GM12872 (cell line): ENCODE measurements at regions not wholly inside any gene's neighbourhood (a gene's known extent, or its start where the extent isn't known, plus 50 kb on each side); places are given as distances from the start of the nearest gene placed in this dataset.

ENCODE experiments used
- TF ChIP-seq, protein P1 (sequence below): IDR thresholded peaks from 3 replicates; pipeline ENCODE4 v1.5.1; 2011; ENCODE audit warnings: low read depth, mild to moderate bottlenecking, low read length, moderate library complexity; ENCODE audit not compliant: insufficient read depth

DNA sequence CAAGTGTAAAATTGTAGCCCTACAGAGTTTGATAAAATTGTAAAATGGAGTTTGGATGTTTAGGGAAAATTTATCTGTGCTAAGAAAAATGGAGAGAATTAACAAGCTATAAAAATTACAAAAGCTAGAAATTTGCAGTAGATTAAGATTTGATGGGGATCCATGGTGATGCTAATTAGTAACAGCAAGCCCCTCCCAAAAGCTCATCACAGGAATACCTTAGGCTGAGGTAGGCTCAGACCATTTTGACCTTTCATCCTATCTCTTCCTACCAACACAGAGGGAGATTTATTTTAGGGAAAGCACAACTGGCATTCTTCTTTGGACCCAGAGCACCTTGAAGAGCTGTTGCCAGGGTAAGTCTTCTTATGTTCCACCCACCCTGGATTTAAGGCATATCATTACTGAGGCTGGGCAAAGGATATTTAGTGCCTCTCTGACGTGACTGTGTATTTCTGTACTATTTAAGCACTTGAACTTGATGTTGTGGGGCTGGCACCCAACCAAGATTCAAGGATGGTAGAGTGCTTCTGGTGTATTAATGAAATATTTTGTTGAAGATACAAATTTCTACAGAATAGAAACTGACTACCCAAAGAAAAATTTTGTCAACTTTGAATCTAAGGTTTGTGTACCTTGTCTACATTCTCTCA is 70.8 kb upstream of the SLC39A10 start:
- TF ChIP-seq, protein P1, sequence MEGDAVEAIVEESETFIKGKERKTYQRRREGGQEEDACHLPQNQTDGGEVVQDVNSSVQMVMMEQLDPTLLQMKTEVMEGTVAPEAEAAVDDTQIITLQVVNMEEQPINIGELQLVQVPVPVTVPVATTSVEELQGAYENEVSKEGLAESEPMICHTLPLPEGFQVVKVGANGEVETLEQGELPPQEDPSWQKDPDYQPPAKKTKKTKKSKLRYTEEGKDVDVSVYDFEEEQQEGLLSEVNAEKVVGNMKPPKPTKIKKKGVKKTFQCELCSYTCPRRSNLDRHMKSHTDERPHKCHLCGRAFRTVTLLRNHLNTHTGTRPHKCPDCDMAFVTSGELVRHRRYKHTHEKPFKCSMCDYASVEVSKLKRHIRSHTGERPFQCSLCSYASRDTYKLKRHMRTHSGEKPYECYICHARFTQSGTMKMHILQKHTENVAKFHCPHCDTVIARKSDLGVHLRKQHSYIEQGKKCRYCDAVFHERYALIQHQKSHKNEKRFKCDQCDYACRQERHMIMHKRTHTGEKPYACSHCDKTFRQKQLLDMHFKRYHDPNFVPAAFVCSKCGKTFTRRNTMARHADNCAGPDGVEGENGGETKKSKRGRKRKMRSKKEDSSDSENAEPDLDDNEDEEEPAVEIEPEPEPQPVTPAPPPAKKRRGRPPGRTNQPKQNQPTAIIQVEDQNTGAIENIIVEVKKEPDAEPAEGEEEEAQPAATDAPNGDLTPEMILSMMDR: no peak

DNA sequence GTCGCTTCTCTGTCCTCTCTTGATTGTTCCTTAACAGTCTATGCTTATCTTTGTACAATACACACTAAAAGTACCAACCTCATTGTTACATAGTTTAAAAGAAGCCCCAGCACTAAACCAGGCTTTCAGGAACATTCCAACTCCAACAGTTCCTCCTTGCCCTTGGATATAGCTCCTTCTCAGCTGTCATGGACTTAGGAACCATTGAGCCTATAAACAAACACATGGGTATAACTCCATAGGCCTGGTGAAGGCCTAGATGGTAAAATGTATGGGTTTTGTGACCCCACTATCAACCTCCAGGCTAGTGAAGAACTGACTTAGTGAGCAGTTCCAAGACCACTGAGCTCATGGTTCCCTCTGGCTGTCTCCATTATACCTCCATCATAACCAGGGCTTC is 74.8 kb upstream of the SLC39A10 start:
- TF ChIP-seq, protein P1: no peak

DNA sequence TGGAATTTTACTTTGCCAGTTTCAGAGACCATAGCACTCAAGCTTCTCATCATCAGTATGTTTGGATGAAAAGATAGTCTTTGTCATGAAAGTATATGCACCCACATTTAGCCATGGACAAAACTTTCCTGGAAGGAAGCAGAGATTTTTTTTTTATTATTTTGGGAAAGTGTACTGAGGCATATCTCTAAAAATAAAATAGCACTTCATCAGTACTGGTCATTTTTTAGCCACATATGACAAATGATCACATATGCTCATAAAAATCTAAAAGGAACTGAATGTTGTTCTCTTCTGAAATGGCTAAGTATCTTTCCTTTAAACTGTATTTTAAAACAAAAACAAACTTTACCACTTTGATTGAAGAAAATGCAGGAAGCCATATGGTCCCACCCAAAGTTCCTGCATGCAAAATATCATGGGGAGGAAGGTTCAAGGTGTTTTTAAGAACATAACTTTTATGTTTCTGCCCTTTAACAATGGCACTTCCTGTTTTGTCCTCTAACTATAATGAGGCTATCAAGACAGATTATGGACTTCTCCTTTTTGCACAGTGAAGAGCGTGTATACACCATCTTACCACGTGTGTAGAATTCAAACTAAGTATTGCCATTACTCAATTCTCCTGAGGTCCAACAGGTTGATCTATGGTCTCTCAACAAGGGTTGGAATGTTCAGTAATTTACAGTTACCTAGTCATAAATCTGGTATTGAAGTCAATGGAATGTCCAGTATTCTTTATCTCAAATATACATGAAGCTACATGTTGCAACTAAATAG is 77.1 kb upstream of the SLC39A10 start:
- TF ChIP-seq, protein P1: no peak

DNA sequence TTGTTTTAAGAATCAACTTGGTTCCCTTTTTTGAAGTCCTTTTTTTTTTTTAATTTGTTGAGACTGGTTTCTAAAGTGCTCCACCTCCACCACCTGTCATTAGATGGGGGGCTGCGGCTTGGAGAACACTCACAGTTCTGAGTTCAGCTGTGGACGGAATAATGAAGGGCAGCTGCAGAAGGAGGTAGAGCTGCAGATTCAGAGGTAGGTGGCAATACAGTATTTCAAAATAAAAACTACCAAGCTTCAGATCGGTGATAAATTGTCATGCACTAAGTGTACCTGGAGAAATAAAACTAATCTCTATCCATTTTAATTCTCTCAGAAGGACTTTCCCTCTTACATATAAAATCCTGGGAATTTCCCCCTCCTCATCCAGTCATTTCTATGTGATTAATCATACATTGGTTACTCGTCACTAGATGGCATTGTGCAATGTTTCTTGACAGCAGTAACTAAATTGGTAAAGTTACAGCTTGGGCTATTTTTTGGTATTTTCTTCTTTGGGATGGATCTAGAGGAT is 81.1 kb upstream of the SLC39A10 start:
- TF ChIP-seq, protein P1: peak; percentile 15; the same call in 1 of the 3 replicates

DNA sequence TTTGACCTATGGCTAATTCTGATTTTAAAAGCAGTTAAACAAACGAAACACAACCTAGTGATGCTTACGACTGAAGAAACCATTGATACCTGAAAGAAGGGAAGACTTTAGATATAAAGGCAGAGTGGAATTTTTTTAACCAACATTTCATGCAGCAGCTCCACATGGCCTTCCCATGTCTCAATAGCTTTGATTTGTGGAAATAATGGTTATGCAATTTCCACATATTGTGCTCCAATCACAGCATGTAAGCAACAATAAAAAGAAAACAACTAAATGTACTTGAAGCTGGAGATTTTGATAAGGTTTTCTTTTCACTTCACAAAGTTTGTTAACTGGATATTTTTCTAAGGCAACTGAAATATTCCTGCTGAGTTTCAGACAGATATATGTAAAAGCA is 82.0 kb upstream of the SLC39A10 start:
- TF ChIP-seq, protein P1: no peak

DNA sequence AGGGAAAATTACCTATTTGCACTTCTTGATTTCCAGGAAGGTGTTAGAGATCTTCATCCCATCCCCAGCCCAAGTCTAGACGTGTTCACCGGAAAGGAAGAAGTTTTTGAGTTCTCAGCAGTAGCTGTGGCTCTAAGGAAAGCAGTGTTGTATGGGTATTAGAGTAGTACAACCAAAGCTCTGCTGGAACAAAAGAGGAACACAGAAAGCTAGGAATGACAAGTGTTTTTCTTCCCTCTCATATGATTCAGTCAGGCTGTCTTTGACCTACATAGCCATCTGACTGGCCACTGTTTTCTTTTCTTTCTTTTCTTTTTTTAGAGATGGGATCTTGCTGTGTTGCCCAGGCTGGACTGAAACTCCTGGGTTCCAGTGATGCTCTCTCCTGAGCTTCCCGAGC is 82.7 kb upstream of the SLC39A10 start:
- TF ChIP-seq, protein P1: no peak

DNA sequence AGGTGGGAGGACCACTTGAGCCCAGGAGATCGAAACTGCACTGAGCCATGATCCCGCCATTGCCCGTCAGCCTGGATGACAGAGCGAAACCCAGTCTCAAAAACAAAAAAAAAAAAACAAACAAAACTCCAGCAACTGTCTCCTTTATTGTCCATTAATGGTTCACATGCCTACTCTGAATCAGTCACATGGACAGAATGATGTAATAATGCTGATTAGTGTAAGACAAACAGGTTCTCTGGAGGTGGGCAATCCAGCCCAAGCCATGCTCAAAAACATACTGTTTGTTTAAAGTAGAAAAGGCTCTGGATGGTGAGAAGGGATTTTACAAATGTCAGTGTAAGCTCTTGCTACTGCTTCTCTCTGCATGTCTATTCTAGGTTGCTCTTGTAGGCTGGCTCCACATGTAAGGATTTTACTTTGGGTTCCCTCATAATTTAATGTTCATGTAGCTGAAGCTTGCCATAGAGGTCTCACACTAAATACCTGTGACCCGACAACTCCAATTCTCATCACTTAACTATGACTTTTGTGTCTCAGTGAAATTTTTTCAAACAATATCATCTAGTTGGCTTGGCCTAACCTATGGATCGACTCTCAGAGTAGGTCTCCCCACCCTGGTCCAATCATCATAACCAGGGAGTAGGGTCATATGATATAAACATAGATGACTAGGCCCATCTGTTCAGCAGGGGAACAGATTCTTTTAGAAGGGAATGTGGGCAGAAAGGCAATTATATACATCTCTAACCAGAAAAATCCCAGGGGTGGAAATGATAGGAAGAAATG is 83.9 kb upstream of the SLC39A10 start:
- TF ChIP-seq, protein P1: no peak
